Keratinocyte (primary cell): ENCODE measurements at regions not wholly inside any gene's neighbourhood (a gene's known extent, or its start where the extent isn't known, plus 50 kb on each side); places are given as distances from the start of the nearest gene placed in this dataset.

Experiments used
- DNase-seq: peaks from one replicate; pipeline ENCODE4 v3.0.0-alpha.2; 2011; ENCODE audit warnings: low read depth, missing footprints, low spot score
- FAIRE-seq: peaks from 2 replicates; lab custom pipeline; 2011; peaks lifted over from hg19 to GRCh38; lab: Jason Lieb, UNC
- H2AFZ ChIP-seq: 2 replicates; pipeline ENCODE4 v1.6.0; 2012; ENCODE audit warnings: low read length, control low read depth, inconsistent platforms; ENCODE audit not compliant: control insufficient read depth
- H3K27ac ChIP-seq: 2 replicates; pipeline ENCODE4 v1.5.1; 2011; ENCODE audit warnings: low read length; ENCODE audit not compliant: control insufficient read depth, insufficient read depth
- H3K27me3 ChIP-seq: 3 replicates; pipeline ENCODE4 v1.6.0; 2011; ENCODE audit warnings: low read length; ENCODE audit not compliant: control insufficient read depth, insufficient read depth; ENCODE audit errors: extremely low read depth
- H3K36me3 ChIP-seq, 2 experiments: 2 replicates in 1 of 2; 3 replicates in 1 of 2; pipeline ENCODE4 v1.5.1; 2011; ENCODE audit warnings: low read length in 2 of 2, mild to moderate bottlenecking in 1 of 2; ENCODE audit not compliant: control insufficient read depth in 2 of 2, insufficient read depth in 2 of 2; ENCODE audit errors: extremely low read depth in 1 of 2
- H3K4me1 ChIP-seq: 3 replicates; pipeline ENCODE4 v1.5.1; 2011; ENCODE audit warnings: low read length; ENCODE audit not compliant: control insufficient read depth, insufficient read depth; ENCODE audit errors: extremely low read depth
- H3K4me2 ChIP-seq: 3 replicates; pipeline ENCODE4 v1.6.0; 2011; ENCODE audit warnings: low read depth, low read length; ENCODE audit not compliant: control insufficient read depth, insufficient read depth; ENCODE audit errors: extremely low read depth
- H3K4me3 ChIP-seq, 3 experiments: fragments of 200-600 bp in 1 of 3; sonication (generic) in 1 of 3; 2 replicates in 2 of 3; 3 replicates in 1 of 3; pipeline ENCODE4 v1.5.1; 2011 to 2016; ENCODE audit warnings: low read length in 3 of 3, mild to moderate bottlenecking in 3 of 3, control low read depth in 2 of 3, inconsistent platforms in 1 of 3, low read depth in 1 of 3, mixed read lengths in 1 of 3, mixed run types in 1 of 3, moderate library complexity in 1 of 3; ENCODE audit not compliant: control insufficient read depth in 2 of 3, insufficient read depth in 2 of 3; ENCODE audit errors: extremely low read depth in 1 of 3
- H3K79me2 ChIP-seq: 2 replicates; pipeline ENCODE4 v1.6.0; 2012; ENCODE audit warnings: low read length; ENCODE audit not compliant: control insufficient read depth, insufficient read depth
- H3K9ac ChIP-seq: 3 replicates; pipeline ENCODE4 v1.6.0; 2011; ENCODE audit warnings: low read length; ENCODE audit not compliant: control insufficient read depth, insufficient read depth; ENCODE audit errors: extremely low read depth
- H3K9me1 ChIP-seq: 3 replicates; pipeline ENCODE4 v1.6.0; 2011; ENCODE audit warnings: low read length; ENCODE audit not compliant: control insufficient read depth, insufficient read depth; ENCODE audit errors: extremely low read depth
- H3K9me3 ChIP-seq: 2 replicates; pipeline ENCODE4 v1.5.1; 2012; ENCODE audit warnings: low read depth, low read length; ENCODE audit not compliant: control insufficient read depth
- H4K20me1 ChIP-seq: 3 replicates; pipeline ENCODE4 v1.6.0; 2011; ENCODE audit warnings: low read length; ENCODE audit not compliant: control insufficient read depth, insufficient read depth; ENCODE audit errors: extremely low read depth
- EZH2 ChIP-seq: IDR thresholded peaks from one replicate; pipeline ENCODE4 v1.6.1; 2012; ENCODE audit warnings: inconsistent platforms, mild to moderate bottlenecking, low read length, moderate library complexity
- dilution Hi-C: fragments of 300-500 bp; cut with MboI; formaldehyde crosslinking; loops from one replicate; pipeline ENCODE4 v1.7.0; 2020; ENCODE audit warnings: low sequenced_read_pairs; ENCODE audit not compliant: extremely low pct_ligation_motif_present
- TF ChIP-seq, protein P1 (sequence below), 3 experiments: IDR thresholded peaks in 1 of 3; conservative IDR thresholded peaks in 1 of 3; optimal IDR thresholded peaks in 1 of 3; 2 replicates in 2 of 3; 3 replicates in 1 of 3; pipeline versions ENCODE3 to v1.5.1; 2011; ENCODE audit warnings: low read length in 3 of 3, mild to moderate bottlenecking in 3 of 3, moderate library complexity in 2 of 3, control low read depth in 1 of 3, inconsistent platforms in 1 of 3; ENCODE audit not compliant: insufficient read depth in 2 of 3; ENCODE audit errors: extremely low read depth in 1 of 3

DNA sequence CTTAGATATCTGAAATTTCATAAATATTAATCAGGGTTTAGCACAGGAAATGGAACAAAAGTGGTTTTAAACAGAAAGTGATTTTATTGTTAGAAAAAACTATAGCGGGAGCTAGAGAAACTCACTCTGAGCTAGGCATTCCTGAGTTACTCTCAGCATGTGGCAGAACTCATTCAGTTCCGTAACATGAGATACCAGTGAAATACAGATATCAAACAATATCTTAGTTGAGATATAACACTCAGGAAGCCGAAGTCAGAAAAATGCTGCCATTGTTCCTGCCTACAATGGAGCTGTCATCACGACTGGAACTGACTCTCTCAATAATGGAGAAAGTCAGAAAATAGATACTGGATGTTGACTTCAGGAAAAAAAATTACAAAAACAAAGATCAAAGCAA, 1428.7 kb downstream of the PCDH18 start:
- no peaks in the 10 kb centered on the region for H3K9me3 ChIP-seq
- DNase-seq, result no peak
- H3K4me2 ChIP-seq, result no peak overlapping the region
- TF ChIP-seq, protein P1, sequence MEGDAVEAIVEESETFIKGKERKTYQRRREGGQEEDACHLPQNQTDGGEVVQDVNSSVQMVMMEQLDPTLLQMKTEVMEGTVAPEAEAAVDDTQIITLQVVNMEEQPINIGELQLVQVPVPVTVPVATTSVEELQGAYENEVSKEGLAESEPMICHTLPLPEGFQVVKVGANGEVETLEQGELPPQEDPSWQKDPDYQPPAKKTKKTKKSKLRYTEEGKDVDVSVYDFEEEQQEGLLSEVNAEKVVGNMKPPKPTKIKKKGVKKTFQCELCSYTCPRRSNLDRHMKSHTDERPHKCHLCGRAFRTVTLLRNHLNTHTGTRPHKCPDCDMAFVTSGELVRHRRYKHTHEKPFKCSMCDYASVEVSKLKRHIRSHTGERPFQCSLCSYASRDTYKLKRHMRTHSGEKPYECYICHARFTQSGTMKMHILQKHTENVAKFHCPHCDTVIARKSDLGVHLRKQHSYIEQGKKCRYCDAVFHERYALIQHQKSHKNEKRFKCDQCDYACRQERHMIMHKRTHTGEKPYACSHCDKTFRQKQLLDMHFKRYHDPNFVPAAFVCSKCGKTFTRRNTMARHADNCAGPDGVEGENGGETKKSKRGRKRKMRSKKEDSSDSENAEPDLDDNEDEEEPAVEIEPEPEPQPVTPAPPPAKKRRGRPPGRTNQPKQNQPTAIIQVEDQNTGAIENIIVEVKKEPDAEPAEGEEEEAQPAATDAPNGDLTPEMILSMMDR (optimal IDR thresholded peaks at IDR 0.05 in 1 of 3, IDR thresholded peaks at IDR 0.05 in 1 of 3, conservative IDR thresholded peaks at IDR 0.05 in 1 of 3; ENCODE audit: extremely low read depth in 1 of 3, insufficient read depth in 2 of 3, low read length in 3 of 3), result no peak
- TF ChIP-seq EZH2, result no peak
- H3K4me1 ChIP-seq, result no peaks in the 10 kb centered on the region
- dilution Hi-C loops, result no loop called here
- H2AFZ ChIP-seq, result no peak overlapping the region
- H3K9ac ChIP-seq, result no peak overlapping the region
- no peaks in the 10 kb centered on the region for H3K9me1 ChIP-seq
- no peaks in the 10 kb centered on the region for H3K36me3 ChIP-seq
- no peak for FAIRE-seq
- H3K79me2 ChIP-seq, result no peaks in the 10 kb centered on the region
- H3K27me3 ChIP-seq, result no peaks in the 10 kb centered on the region
- H3K4me3 ChIP-seq, result no peak overlapping the region
- no peak overlapping the region for H3K27ac ChIP-seq
- no peaks in the 10 kb centered on the region for H4K20me1 ChIP-seq

DNA sequence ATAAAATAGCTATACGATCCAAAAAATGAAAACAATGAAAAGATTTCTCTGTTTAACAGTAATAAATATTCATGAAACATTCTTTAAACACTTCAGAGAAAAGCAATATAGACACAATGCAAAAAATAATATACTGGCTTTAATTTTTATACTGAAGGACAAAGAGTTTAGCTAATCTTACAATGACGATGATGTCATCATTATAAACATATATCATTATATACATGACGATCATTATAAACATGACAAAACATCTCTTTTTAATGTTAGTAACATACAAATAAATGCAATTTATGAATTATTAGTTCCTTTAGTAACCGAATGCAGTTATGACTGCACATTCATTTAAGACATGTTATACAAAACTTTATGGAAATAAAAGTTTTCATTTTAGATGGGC, 1434.6 kb downstream of the PCDH18 start:
- Histone ChIP-seq H3K4me1 (no peaks in the 10 kb centered on the region), H3K9ac (no peak overlapping the region), H3K27ac (no peak overlapping the region), H4K20me1 (no peaks in the 10 kb centered on the region), H3K4me2 (no peak overlapping the region), H3K9me1 (no peaks in the 10 kb centered on the region), H3K9me3 (no peaks in the 10 kb centered on the region), H2AFZ (no peak overlapping the region), H3K79me2 (no peaks in the 10 kb centered on the region), H3K4me3 (no peak overlapping the region), H3K36me3 (no peaks in the 10 kb centered on the region), H3K27me3 (no peaks in the 10 kb centered on the region)
- TF ChIP-seq EZH2, result no peak
- TF ChIP-seq, protein P1 (optimal IDR thresholded peaks at IDR 0.05 in 1 of 3, IDR thresholded peaks at IDR 0.05 in 1 of 3, conservative IDR thresholded peaks at IDR 0.05 in 1 of 3; ENCODE audit: extremely low read depth in 1 of 3, insufficient read depth in 2 of 3, low read length in 3 of 3), result no peak
- FAIRE-seq (no peak), DNase-seq (no peak)
- dilution Hi-C loops, result no loop called here
